HuH-7.5 (cell line): ENCODE measurements at regions not wholly inside any gene's neighbourhood (a gene's known extent, or its start where the extent isn't known, plus 50 kb on each side); places are given as distances from the start of the nearest gene placed in this dataset.

Experiments used
- DNase-seq: peaks from one replicate; pipeline ENCODE4 v3.0.0; 2011; ENCODE audit warnings: low spot score

DNA sequence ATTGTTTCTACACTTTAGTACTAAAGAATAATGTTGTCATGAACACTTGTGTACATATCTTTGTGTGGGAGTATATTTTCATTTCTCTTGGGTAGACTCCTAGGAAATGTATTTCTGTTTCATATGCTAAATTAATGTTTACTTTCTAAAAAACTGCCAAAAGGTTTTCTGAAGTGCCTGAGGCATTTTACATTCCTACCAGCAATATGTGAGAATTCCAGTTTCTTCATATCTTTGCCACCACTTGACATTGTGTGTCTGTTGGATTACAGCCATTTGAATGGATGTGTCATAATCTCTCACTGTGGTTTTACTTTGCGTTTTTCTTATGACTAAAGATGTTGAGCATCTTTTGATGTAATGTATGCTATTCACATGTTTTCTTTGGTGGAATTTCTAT is 428.2 kb upstream of the KCNH7 start:
- no peak for DNase-seq

DNA sequence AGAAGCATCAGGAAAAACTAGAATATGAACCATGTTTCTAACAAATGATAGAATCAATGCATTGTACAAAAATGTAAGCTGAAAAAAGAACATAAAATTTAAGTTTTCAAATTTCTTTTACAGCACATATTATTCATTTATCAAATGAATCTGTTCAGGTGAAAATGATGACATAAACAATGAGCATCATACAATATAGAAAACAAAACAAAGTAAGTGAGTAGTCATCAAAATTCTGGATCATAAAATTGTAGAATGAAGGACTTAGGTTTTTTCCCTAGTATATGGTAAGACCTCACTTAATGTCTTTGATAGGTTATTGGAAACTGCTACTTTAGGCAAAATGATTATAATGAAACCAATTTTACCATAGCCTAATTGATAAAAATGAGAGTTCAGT is 427.0 kb upstream of the KCNH7 start:
- DNase-seq: no peak

DNA sequence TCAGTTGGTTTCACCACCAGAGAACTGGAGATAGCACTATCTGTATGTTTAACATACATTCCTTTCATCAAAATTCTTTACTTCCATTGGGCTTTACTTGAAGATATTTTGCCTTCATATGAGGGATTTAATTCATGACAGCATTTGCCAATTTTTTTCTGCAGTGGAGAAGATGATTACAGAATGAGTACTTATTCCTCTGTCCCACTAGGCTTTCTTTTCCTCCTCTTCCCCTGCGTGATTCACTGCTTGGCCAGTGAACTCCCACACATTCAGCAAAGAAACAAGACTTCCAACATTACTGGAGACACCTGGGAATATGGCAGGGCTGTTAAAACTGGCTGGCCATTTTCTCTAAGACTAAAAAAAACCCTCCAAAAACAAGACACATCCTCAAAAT is 425.8 kb upstream of the KCNH7 start:
- DNase-seq: no peak

DNA sequence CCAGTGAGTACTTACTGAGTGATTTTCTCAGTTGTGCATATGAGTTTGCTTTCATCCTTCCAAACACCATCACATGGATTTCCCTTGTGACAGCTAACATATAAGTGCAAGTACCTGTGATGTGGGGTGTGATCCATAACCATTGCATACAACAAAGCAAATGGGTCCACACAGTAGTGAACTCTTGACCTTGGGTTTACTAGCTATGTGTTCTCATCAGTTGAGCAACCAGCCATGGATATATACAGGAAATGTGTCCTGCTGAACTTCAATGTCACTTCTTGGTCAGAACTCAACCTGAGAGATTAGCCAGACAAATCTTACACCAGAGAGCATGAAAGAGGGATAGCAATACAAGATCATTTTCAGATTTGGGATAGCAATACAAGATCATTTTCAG is 420.9 kb upstream of the KCNH7 start:
- no peak for DNase-seq

DNA sequence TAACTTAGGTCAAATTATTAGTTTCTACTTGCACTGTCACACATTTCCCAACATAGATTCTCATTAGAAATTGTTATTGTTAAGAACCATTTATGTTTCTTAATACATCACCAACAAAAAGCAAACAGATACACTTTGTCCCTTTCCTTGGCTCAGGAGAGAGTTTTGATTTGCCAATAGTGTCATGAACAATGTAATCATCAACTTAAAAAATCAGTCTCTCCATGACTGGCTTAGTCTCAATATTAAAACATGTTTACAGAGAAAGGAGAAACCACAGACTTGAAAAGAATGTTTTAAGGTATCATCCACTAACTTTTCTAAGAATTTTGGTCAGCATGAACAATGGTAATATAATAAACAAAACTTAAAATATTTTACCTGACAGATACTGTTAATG is 416.5 kb upstream of the KCNH7 start:
- no peak for DNase-seq

DNA sequence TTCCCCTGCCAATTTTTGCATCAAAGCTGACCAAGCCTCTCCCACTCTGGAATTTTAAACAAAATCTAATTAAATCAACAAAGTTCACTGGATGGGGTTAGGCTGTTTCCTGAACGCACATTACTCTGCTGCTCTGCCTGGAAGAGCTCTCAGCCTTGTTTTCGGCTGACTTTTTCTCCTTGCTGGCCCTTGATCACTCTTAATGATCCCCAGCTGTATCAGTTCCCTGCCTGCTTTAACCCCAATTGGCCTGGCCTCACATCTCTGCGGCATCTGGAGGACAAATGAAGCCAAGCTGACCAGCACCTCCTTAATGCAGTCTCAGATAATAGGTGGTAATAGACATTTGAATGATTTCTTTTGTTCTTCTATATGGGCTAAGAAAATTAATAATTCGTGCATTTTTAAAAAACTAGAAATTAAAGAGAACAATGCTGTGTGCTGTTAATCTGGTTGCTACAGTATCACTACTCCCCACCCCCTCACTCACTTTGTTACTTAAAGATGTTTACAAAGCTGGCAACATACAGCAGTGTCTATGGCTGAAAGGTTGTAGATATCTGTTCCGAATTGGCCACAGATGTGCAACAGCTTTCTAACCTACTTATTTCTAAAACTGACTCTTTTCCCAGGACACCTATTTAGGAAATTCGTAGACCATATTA is 415.2 kb upstream of the KCNH7 start:
- DNase-seq: no peak

DNA sequence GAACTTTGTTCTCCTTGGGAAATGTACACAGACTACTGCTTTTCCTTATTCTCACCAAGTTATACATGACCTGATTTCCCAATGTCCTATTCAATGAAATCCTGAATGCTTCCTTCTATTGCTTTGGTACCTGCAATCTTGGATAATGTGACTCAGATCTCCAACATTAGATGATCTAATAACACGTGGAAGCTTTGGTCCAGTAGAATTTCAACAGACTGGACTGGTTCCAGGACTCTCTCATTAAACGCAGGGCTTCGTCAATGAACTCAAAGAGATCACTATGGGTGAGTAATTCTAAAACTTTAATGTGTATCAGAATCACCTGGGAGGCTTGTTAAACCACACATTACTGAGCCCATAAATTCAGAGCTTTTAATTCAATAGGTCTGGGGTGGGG is 413.6 kb upstream of the KCNH7 start:
- no peak for DNase-seq

DNA sequence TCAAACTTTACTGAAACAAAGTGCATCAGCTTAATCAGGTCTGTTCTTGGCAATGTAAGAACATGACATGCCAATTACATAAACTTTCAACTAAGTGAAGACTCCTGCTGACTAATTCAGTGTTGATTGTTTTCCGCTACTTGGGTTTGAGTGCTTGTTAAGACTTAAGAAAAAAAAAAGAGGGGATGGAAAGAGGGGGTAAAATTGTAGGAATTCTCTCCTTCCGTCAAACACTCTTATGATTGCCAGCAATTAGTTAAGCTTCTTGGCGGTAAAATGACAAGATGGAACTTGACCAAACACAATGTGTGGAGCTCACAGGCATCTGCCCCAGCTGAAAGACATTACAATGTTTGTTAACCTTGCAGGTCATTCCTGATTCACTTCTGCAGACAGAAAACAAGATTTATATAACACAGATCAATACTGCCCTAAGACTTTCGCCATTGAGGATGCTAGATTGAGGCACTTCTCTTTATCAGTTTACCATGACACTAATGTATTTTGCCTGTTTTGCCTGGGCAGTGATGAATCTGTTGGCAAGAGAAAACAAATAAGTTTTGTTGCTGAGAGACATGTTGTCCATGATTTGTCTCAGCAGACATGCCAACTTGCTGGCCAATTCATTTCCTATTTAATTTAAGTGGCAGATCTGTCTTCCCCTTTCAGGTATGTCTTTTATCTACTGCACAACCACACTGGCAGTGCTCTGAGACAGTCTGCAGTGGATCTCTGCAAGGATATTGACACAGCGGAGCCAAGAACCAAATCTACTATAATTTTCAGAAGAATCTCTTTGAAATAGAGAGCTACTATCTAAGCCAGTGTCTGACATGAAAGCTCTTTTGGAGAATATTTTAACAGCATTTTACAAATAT is 410.0 kb upstream of the KCNH7 start:
- no peak for DNase-seq

DNA sequence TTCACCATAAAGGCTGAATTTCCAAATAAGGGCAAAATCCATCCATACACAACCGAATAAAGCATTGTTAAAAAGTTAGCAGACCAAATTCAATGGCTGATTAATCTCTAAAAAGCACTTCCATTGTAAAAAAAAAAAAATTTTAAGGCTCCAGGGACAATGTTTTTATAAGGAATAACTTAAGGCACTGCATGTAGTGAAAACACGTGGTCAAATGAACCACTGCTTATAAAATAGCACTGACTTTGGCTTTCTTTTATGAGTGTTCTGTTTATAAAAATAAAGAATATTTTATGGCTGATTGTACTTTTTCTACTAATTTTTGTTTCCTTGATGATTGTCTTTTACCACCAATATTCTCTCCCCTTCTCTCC is 409.3 kb upstream of the KCNH7 start:
- no peak for DNase-seq

DNA sequence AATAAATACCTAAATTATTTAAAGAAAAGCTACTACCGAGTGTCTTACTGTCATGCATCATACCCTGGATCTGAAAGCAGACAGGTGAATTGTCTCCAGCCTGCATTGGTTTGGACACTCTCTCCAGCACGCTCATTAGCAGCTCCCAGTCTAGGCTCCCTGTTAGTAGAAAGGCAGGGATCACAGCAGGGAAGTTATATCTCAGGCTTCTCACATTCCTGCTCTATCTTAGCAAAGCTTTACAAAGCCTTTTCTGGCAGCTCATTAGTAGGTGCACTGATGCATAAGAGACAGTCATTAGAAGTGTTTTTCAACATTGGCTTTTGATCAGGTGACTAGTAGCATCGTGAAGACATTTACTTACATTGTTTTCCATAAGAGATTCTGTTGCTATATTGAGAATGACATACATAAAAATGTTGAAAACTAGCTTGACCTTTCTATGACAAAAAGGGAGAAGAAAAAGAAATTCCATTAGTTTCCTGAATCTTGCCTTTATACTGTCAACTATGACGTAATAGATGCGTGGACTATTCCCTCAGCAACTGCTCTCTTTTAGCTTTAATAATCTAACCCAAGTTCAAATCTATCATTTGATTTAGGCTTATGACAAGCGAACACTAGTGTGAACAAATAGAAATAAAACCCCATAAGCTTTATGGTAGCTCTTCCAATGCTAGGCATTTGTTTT is 408.7 kb upstream of the KCNH7 start:
- DNase-seq: no peak

DNA sequence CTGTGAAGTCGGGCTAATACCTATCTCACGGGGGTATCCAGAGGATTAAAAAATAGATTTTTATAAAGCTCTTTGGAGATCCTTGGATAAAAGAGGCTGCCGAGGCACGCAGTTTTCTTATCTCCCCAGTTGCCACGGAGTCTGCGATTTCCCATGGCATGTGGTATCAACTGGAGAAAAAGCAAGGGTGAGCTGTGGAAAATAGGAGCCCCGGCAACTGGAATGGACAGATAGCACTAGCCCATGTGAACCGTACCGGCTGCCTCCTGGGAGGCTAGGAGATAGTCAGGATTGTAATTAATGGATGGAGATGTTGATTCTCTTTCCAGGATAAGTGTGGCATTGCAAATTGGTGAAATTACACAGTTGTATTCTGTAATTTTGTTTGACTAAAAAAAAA is 407.6 kb upstream of the KCNH7 start:
- no peak for DNase-seq

DNA sequence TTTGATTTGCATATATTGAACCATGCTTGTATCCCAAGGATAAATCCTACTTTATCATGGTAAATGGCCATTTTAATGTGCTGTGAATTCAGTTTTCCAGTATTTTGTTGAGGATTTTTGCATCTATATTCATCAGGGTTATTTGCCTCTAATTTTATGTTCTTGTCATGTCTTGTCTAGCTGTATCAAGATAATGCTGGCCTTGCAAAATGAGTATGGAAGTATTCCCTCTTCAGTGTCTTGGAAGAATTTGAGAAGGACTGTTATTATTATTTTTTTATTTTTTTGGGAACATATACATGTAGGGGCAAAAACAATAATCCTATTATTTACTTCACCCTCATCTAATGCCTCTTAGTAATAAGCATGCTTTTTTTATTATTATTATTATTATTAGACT is 398.0 kb upstream of the KCNH7 start:
- DNase-seq: no peak

DNA sequence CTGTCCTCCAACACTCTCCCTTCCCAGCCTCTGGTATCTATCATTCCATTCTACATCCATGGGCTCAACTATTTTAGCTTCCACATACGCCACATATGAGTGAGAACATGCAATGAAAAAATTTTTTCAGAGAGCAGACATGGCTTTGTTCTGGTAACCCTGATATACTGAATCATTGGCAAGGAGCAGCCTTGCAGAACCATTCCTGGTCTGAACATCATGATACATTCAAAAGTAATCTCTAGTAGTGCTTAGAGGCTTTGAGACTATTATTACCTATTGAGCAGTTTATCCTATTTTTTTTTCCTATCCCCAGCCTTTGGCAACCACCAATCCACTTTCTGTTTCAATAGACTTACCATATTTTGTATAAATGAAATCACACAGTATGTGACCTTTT is 393.1 kb upstream of the KCNH7 start:
- no peak for DNase-seq

DNA sequence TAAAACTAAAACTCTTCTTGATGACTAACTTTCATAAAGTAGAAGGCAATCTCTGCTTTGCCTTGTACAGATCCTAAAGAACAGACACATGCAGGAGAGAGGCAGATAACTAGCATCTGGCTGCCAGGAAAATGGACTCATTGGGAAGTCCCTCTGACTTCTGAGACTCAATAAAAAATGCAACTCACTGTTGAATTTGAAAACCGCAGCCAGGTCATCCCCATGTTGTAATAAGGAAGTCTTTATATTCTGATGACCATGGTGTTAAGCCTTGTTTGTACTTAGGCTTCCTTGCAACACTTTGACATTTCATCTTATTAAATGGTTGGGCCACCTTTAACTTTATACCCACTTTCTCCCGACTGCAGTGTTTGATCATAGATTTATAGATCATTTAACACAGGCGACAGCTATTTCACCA is 375.1 kb upstream of the KCNH7 start:
- DNase-seq: no peak

DNA sequence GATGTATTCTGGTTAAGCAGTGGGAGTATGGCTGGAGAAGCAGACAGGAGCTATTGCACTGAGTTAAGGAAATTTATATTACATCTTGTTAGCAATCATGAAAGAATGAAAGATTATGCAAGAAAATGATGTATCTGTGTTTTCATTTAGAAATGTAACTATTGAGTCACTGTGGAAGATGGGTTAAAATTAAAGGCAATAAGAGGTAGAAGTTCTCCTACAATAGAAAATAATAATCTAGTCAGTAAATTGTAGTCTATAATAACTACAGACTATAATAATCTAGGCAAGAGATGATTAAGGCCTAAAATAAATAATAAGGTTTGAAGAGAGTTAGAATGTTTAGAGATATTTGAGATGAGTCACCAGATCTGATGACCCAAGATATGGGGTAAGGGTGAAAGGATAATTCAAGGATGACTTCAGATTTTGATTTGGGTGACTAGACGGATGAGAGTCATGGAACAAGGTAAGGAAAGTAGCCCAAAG is 371.9 kb upstream of the KCNH7 start:
- DNase-seq: no peak

DNA sequence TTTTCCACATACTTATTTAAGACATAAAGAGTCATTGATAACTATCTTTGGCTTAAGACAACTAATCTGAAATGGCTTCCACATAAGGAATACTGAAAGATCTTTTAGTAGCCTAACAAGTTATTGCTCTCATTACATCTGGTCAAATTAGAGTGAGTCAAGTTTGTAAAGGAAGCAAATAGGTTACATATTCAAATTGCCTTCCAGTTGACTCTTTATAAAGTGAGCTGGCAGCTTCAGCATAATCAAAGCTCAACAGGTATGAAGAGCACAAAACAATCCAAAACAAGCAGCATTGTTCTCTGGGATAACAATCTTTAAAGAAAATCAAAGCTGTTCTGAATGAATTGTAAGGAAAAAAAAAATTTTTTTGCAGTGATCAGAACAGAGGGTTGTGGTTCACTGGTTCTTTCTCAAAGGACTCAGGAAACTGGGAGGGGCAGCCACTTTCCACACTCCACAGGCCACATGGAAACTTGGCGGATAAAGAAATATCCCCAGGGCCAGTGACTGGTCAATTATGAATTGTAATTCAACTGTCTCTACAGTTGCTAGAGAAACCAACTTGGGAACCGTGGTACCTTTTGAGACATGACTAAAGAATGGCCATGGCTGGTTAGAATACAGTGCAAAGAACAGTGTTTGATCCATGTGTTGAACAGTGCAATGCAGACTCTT is 369.3 kb upstream of the KCNH7 start:
- DNase-seq: no peak

DNA sequence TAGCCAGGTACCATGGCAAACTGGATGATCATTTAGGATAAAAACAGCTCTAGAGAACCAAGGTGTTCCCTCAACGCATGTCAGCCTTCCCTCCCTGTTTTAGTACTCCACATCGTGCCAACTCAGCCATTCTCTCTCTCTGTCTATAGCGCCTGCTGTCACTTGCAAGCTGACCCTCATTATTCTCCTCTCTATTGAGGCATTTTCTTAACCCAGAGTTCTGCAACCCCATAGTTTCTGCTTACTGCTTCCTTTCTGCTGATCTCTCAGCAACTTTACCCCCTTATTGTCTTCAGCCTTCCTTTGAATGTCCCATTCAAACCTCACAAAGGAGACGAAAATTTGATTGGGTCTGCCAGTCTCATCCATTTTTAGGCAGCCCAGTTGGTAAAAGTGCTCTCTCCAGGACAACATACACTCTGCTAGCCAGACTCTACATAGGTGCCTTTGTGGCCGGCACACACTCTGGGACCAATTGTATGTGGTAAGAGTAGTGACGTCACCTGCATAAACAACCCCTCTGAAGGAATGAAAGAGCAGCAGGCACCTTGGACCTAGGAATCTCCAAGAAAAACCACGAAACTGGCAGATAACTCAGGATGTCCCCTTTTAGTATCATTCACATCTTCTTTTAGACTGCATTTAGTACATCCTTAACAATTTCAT is 367.2 kb upstream of the KCNH7 start:
- DNase-seq: no peak

DNA sequence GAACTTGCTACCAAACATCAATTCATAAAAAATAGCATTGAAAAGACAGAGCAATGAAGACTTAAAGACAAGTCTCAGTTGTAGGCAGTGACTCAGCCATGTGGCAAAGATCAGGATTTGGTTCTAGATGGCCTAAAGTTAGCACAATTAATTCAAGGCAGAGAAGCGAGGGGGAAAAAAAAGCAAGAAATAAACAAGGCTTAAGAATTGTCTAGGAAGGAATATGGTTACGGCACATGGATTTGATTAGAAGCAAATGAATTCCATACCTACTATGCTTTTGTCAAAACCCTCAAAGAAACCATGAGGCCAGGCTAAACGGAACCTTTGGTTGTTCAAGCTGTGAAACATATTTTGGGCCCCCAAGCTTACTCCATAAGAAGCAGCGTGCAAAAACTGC is 362.2 kb upstream of the KCNH7 start:
- DNase-seq: no peak

DNA sequence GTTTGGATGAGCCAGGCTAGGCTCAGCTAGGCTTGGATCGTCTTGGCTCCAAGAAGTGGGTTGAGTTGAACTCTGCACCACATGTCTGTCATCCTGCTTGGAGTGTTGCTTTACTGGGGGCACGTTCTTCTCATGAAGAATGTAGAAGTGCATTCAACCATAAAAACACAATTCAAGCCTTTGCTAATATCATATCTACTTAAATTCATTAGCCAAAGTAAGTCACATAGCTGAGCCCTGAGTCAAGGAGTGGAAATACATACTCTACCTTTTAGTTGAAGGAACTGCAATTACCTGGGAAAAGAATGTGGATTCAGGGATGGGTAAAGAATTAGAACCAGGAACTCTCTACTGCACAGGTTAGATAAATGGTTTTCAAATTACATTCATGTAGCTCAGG is 360.4 kb upstream of the KCNH7 start:
- DNase-seq: no peak

DNA sequence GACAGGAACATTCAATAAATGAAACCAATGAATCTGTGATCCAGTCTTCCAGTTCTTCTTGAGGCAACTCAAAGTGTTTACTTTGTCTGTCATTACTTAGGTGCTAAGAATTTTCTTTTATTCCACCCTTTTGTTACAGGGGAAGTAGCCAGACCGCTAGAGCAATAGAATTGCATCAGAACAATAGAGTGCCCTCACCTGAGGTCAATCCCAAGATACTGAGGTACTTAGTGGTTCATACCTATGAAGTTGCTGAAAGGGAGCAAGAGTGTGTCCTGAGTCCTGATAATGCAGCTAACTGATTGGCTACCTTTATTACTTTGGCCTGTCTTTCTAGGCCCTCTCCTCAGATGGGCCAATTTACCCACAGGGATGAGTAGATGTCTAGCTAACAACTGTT is 359.4 kb upstream of the KCNH7 start:
- DNase-seq: no peak

DNA sequence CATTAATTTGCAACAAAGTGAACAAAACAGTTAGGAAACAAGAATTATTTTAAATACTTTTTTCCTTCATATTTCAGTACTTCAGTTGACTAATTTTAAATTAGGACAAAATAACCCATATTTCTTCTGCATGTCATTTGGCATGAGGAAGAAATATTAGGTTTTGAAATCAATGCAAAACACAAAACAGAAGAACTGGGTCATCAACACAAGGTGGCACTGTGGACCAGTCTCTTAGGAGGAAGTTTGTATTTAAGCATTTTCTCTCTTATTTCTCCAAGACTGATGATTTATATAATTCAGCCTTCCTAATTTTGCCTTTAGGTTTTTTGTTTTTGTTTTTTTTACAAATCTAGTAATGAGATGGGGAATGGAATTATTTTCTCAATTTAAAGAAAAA is 352.8 kb upstream of the KCNH7 start:
- DNase-seq: no peak
